Hematopoietic multipotent progenitor cell treated with erythropoietin and hydrocortisone succinate and interleukin-3 and kit ligand, for 8 days (in vitro differentiated cells): ENCODE measurements at regions not wholly inside any gene's neighbourhood (a gene's known extent, or its start where the extent isn't known, plus 50 kb on each side); places are given as distances from the start of the nearest gene placed in this dataset.
"Not testable (repeated sequence)": the region's sequence is repeated elsewhere in the genome, so short reads cannot be mapped to it uniquely, and the experiment has no call there.

Experiments
- DNase-seq: peaks from one replicate; pipeline ENCODE4 v3.0.0-alpha.2; 2015

DNA sequence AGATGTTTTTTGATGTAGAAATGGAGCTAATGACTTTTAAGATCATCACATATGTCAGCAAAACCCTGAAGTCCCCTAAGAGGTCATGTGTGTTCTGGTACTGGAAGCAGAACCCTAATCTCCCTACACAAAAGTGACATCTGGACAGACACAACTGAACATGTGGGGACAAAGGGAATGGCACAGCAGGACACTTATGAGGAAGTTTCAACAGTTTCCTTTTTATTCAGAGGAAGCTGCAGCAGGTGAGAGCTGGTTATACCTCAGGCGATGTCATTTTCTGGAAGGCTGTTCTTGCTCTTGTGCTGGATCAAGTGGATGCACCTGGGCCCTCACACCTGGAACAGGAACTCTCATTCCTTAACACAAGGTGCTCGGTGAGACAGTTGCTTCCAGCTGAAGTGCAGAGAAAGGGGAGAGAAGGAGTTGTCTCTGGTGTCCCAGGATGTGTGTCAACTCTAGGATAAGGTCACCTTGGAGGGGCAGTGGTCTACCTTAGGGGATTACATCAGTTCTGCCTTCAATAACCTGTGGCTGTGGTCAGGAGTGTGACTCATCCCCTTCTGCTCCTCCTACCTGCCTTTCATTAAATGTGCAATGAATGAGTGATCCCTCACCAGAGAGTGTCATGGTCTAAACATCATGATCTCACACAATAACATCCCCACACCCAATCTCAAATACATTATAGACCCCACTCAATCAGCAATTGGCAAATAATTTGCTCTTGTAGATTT, 463.4 kb downstream of the TMEM121 start:
- DNase-seq, result no peak

DNA sequence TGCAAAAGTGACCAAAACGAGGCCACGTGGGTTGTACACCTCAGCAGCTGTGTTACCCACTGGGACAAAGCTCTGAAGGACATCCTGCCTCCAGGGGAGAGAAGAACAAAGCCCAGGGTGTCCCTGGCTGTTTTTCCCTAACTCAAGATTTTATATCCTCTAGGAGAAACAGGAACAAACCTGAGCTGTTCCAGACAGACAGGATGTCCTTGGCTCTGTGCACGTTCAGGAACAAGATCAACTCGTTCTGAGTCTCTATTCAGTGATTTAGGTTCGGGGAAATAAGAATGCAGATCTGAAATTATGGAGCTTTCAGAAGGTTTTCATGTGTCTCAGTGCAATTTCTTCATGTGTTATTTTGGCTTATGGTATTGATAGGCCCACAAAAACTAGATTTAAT, 465.3 kb downstream of the TMEM121 start:
- not testable (repeated sequence) for DNase-seq

DNA sequence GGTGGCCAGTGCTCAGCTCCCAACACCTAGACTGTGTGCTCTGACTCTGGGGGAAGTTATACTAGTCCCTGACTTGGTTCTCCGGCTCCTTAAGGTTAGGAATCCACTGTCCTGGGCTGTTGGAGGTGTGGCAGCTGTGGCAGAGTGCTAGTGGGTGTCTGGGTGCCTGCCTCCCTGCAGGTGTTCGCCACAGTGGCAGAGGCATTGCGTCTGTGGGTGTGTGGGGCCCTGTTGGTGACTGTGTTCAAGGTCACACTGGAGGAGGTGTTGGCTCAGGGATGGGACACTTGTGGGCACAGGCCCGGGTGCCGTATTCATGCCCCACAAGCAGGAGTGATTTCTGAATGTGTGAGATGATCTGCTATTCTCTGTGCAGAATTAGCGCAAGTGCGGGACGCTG, 467.4 kb downstream of the TMEM121 start:
- DNase-seq, result no peak

DNA sequence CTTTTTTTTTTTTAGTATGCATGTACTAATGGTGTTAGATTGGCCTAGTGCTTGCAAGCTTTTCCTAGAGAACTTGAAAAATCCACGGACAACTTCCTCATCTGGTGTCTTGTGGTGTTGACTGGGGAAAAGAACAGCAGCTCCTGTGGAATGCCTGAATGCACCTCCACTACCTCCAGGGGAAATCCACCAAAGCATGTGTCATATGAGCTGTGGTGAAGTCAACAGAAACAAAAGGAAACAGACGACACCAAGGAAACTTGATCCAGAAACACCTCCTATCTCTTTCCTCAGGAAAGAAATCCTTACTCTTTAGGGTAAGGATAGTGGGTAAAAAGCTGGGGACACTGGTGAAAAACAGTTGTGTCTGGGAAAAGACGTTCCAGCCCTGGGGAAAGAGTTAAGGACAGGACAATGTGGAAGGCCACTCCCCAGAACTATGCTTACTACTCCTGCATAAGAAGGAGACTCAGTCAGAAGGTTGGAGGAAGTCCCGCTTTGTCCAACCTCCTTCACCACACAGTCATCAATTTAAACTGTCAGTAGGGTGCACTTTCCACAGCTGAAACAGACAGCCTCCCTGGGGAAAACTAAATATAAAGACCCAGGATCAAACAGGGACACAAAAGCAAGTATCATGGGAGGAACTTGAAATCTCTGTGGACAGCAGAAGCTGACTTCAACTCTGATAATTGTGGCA, 468.8 kb downstream of the TMEM121 start:
- not testable (repeated sequence) for DNase-seq

DNA sequence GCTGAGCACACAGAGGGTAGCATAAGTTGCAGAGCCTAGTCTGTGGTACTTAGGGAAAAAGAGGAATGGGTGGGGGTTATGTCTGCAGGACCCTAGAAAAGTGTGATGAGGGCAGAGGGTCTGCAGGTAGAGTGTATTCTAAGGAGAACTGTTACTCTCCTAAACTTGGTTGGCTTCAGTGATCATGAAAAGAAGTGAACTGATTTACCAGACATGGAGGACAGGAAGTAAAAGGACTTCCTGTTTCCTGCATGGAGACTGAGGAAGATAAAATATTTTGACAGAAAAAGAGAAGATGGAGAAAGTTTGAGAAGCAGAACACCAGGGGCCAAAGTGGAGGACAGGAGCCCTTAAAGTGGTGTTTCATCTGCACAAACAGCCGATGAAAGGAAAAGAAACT, 472.2 kb downstream of the TMEM121 start:
- not testable (repeated sequence) for DNase-seq

DNA sequence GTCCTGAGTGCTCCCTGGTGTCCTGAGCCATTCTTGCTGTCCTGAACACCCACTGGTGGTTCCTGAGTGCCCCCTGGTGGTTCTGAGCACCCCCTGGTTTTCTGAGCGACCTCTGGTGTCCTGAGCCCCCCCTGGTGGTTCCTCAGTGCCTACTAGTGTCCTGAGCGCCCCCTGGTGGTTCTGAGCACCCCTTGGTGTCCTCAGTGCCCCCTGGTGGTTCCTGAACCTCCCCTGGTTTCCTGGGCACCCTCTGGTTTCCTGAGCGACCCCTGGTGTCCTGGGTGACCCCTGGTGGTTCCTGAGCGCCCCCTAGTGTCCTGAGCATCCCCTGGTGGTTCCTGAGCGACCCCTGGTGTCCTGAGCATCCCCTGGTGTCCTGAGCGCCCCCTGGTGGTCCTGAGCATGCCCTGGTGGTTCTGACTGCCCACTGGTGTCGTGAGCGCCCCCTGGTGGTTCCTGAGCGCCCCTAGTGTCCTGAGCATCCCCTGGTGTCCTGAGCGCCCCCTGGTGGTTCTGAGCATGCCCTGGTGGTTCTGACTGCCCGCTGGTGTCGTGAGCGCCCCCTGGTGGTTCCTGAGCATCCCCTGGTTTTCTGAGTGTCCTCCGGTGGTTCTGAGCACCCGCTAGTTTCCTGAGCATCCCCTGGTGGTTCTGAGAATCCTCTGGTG, 473.1 kb downstream of the TMEM121 start:
- peak; percentile 93 for DNase-seq

DNA sequence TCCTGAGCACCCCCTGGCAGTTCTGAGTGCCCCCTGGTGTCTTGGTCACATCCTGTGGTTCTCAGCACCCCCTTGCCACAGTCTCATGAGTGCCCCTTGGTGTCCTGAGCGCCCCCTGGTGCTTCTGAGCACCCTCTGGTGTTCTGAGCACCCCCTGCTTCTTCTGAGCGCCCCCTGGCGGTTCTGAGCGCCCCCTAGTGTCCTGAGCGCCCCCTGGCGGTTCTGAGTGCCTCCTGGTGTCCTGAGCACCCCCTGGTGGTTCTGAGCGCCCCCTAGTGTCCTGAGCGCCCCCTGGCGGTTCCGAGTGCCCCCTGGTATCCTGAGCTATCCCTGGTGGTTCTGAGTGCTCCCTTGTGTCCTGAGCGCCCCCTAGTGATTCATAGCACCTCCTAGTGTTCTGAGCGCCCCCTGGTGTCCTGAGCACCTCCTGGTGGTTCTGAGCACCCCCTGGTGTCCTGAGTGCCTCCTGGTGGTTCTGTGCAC, 473.7 kb downstream of the TMEM121 start:
- DNase-seq, result not testable (repeated sequence)

DNA sequence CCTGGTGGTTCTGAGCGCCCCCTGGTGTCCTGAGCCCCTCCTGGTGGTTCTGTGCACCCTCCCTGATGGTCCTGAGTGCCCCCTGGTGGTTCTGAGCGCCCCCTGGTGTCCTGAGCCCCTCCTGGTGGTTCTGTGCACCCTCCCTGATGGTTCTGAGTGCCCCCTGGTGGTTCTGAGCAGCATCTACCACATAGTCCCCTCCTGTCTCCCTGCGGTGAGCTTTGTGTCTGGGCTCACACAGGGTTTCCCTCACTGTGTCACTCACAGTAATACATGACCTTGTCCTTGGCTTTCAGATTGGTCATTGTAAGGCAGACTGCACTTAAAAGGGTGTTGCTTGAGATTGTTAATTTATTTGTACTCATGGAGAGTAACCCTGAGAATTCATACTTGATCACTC, 474.9 kb downstream of the TMEM121 start:
- DNase-seq, result not testable (repeated sequence)

DNA sequence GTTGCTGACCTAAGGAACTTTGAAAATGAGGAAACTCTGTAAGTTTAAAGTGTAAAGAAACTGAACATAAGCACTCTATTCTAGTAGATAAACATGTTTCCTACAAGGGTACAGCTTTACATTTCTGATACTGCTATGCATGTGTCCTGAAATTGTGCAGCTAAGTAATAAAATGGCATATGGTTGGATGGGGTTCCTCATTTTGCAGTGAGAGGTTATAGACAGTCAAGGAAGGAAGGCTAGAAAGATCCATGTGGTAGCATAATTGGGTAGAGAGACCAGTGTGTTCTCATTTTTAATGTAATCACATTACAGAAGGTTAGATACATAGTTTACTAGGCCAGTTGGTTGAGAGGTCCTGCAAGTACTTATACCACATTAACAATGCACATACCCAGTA, 477.0 kb downstream of the TMEM121 start:
- no peak for DNase-seq

DNA sequence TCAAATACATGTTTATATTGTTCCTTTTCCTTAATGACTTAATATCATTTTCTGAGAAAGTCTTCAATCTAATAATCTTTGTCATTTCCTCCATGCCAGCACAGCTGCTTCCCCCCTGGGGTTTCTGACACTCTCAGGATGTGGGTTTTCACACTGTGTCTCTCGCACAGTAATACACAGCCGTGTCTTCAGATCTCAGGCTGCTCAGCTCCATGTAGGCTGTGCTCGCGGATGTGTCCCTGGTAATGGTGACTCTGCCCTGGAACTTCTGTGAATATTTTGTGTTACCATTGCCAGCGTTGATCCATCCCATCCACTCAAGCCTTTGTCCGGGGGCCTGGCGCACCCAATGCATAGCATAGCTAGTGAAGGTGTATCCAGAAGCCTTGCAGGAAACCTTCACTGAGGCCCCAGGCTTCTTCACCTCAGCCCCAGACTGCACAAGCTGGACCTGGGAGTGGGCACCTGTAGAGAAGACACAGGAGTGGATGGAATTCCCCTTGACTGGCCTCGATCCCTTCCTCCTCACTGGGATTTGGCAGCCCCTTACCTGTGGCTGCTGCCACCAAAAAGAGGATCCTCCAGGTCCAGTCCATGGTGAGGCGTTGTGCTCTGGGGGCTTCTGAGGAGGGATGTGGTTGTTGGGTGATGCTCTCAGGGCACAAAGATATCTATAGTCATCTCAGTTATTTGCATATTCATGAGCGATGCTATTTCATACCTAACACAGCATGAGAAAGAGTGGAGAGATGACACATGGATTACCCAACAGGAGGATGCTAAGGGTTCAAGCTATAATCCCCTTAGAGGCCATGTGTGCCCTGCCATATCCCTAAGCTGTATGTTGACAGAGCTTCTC, 478.8 kb downstream of the TMEM121 start:
- not testable (repeated sequence) for DNase-seq

DNA sequence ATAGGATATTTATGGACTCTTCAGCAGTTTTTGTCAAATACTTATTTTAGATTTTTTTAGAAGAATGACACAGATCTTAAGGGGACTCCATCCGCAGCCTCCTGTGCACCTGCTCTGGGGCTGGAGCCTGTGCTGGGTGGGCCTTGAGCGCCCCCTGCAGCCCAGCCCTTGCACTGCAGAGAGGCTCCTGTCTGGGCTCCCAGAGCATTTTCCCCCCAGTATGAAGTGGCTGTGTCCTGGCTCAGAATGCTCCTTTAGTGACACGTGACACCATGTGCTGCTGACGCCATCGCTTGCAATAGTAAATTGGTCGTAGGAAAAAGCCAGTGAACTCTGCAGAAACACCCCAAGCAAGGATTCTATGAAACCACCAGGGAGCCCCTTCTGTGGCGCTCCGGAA, 479.7 kb downstream of the TMEM121 start:
- peak; percentile 47 for DNase-seq

DNA sequence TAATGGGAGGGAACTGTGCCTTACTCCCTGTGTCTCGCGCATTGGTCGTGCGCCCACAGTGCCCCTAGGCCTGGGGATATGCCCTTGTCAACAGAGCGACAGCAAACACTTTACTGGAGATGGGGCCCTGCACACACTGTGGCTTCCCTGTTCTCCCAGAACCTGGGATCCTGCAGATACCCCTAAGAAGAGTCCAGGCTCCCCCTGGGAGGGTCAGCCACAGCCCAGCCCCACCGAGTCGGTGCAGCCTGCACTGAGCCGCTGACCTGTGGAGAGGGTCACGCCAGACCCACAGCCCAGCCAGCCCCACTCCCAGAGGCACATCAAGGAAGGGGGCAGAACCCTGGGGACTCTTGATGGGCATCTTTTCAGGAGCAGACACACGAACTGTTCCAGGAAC, 480.3 kb downstream of the TMEM121 start:
- DNase-seq, result not testable (repeated sequence)

DNA sequence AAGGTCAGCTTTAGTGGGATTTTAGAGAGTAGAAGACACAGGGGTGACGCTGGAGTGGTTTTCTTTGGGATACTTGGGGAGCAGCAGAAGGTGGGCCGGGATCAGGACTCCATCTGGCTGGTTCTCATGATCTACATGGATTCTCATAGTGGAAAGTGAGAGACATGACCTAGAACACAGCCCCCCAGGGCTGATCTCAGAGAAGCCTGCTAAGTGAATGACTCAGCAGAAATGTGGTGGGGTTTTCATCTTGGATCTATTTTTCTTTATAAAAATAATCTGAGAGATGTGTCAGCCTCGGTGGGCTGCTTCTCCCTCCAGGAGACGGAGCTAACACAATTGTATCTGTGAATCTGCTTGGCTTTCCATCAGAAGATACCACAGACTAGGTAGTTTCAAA, 484.4 kb downstream of the TMEM121 start:
- no peak for DNase-seq

DNA sequence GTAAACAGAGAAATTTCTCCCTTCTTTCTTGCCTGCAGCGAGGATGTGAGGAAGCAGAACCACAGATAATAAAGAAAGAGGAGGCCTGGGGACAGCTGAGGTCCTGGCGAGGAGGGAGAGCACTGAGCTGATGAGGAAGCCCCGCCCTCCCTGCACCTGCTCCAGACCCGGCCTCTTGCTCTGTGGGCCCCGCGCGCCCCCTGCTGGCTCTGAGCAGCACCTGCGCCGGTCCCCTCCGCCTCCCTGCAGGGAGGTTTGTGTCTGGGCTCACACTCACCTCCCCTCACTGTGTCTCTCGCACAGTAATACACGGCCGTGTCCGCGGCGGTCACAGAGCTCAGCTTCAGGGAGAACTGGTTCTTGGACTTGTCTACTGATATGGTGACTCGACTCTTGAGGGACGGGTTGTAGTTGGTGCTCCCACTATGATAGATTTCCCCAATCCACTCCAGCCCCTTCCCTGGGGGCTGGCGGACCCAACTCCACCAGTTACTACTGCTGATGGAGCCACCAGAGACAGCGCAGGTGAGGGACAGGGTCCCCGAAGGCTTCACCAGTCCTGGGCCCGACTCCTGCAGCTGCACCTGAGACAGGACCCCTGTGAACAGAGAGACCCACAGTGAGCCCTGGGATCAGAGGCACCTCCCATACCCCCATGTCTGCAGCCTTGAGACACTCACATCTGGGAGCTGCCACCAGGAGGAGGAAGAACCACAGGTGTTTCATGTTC, 485.4 kb downstream of the TMEM121 start:
- peak; percentile 64 for DNase-seq

DNA sequence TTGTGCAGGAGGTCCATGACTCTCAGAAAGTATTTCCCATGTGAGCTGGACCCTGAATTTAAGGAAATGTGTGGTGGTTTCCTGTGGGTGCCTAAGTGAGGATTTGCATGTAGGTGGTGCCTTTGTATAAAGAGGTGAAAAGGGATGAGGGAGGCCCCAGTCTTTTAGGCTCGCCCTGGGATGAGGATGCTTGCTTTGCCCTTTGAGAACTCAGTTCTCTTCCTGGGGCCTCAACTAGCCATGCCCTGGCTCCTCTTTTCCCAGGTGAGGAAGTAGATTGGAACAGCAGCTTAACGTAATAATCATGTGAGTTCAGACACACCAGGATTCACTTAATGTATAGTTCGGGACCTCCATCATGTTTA, 486.0 kb downstream of the TMEM121 start:
- DNase-seq, result not testable (repeated sequence)

DNA sequence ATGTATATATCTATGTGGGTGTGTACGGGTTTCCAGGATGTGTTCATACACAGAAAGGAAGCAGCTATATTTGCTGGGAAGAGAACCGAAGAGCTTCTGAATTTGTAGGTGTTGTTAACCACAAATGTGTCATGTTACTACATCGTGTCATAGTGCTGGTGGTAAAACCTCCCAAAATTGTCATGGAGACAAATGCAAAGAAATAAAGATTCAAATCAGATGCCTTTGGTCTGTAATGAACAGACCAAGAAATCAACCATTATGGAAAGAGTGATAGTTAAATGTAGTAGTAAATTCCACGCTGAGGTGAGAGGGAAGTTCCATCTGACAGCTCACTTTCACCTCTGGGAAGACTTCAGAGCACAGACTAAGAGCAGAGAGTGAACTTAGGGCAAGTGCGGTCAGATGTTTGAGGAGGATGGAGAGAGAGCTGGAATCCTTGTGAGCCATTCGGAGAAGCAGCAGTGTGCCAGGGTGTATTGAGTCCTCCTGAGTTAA, 487.5 kb downstream of the TMEM121 start:
- no peak for DNase-seq

DNA sequence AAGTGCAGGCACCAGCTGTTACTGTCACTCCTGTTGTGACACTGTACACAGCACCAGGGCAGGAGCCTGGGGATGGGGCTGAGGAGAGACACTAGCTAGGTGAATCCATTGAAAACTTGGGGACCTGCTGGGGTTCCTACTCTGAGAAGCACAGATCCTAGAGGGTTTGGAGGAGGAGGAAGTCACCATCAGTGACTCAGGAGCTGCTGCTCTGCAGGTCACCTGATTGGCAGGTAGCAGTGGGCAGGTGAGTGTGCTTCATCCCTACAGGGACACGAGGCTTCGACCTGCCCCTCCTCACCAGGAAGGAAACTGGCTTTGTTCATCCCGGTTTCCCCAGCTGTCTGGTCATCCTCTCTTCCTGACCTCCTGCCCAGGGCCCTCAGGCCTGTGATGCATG, 491.6 kb downstream of the TMEM121 start:
- not testable (repeated sequence) for DNase-seq

DNA sequence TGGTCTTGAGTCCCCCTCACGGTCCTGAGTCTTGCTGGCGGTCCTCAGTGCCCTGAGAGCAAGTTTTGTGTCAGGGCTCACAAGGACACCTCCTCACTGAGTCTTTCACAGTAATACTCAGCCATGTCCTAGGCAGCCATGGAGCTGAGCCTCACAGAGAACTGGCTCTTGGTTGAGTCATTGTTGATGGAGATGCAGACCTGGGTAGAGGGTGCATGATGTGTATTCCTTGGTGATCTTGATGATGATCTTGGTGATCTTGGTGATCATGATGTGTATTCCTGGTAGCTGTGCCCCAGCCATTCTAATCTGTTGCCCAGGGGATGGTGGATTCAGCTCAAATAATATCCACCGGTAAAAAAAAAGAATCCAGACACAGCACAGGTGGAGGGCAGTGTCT, 495.4 kb downstream of the TMEM121 start:
- no peak for DNase-seq

DNA sequence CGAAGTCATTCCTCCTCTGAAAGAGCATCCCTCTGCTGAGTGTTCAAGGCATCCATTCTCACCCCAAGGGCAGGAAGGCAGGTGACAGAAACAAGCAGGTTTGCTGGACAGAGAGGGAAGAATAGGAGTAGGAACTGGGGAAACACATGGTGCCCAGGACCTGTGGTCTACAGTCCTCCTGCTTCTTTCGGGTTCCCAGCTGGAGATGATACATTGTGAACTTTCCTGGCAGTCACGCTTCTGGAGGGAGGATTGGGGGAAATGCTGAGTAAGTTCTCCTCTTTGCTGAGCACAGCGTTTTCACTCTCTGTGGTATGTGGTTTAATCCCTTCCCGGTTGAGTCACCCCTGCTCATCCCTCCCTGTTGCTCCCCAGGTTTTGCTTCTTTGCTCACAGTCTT, 496.3 kb downstream of the TMEM121 start:
- not testable (repeated sequence) for DNase-seq

DNA sequence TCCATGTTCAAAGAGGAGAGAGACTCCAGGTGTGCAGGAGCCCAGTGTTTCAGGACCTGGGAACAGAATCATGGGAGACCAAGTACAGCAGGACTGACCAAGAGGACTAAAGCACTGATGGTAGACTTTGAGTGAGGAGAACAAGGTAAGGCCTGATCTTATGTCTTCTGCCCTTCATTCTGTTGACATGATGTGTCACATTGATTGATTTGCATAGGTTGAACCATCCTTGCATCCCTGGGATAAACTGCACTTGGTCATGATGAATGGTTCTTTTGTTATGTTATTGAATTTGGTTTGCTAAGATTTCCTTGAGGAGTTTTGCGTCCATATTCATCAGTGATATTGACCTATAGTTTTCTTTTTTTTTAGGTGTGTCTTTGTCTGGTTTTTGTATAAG, 497.0 kb downstream of the TMEM121 start:
- DNase-seq, result no peak

DNA sequence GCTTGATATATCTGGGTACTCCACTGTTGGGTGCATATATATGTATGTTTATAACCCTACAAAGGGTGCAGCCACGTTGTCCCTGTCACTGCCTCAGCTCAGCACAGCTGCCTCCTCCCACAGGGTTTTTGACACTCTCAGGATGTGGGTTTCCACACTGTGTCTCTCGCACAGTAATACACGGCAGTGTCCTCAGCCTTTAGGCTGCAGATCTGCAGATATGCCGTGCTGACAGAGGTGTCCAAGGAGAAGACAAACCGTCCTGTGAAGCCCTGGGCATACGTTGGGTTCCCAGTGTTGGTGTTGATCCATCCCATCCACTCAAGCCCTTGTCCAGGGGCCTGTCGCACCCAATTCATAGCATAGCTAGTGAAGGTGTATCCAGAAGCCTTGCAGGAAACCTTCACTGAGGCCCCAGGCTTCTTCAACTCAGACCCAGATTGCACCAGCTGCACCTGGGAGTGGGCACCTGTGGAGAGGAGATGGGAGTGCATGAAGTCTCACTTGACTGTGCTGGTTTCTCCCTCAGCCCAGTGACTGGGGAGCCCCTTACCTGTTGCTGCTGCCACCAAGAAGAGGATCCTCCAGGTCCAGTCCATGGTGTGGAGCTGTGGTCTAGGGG, 498.7 kb downstream of the TMEM121 start:
- no peak for DNase-seq

DNA sequence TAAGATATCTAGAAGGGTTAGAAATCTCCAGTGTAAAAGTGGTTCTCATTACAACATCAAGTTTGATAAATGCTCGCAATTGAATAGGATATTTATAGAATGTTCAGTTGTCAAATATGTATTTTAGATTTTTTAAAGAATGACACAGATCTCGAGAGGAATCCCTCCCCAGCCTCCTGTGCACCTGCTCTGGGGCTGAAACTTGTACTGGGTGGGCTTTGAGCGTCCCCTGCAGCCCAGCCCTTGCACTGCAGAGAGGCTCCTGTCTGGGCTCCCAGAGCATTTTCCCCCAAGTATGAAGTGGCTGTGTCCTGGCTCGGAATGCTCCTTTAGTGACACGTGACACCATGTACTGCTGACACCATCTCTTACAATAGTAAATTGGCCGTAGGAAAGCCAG, 499.6 kb downstream of the TMEM121 start:
- no peak for DNase-seq
